ENCODE measurements at regions not wholly inside any gene's neighbourhood (a gene's known extent, or its start where the extent isn't known, plus 50 kb on each side); places are given as distances from the start of the nearest gene placed in this dataset.

- no peak for DNase-seq (ENCODE audit: low read depth in 4 of 6, low spot score in 6 of 6)
Measured at GRCh38 chrY:19317271-19317987, 427.1 kb downstream of the KDM5D start.

GRCh38 chrY:19307627-19308026 lies 436.9 kb downstream of the KDM5D start:
- no peaks in the 10 kb centered on the region for H3K36me3 ChIP-seq (ENCODE audit: control insufficient read depth, insufficient read depth, low read length)
- DNase-seq (ENCODE audit: low read depth in 4 of 6, low spot score in 6 of 6), result no peak
- no peaks in the 10 kb centered on the region for H3K4me1 ChIP-seq (ENCODE audit: control insufficient read depth, insufficient read depth, low read length)
- no peaks in the 10 kb centered on the region for H3K27me3 ChIP-seq (ENCODE audit: control insufficient read depth, insufficient read depth, low read length)
- no peak overlapping the region for H3K4me3 ChIP-seq (ENCODE audit: low read depth, low read length)
- H3K9me3 ChIP-seq (ENCODE audit: control insufficient read depth, insufficient read depth, low read length), result no peaks in the 10 kb centered on the region
- no peak overlapping the region for H3K27ac ChIP-seq (ENCODE audit: low read depth, low read length)

More at GRCh38 chrY:19317271-19317987, 427.1 kb downstream of the KDM5D start:
- Histone ChIP-seq H3K27ac (ENCODE audit: low read depth, low read length) (no peak overlapping the region), H3K4me1 (ENCODE audit: control insufficient read depth, insufficient read depth, low read length) (no peaks in the 10 kb centered on the region), H3K9me3 (ENCODE audit: control insufficient read depth, insufficient read depth, low read length) (no peaks in the 10 kb centered on the region), H3K36me3 (ENCODE audit: control insufficient read depth, insufficient read depth, low read length) (no peaks in the 10 kb centered on the region), H3K4me3 (ENCODE audit: low read depth, low read length) (no peak overlapping the region), H3K27me3 (ENCODE audit: control insufficient read depth, insufficient read depth, low read length) (no peaks in the 10 kb centered on the region)
- WGBS (ENCODE audit: insufficient coverage), result no CpG with 5 or more reads among the region's 1 CpG

DNA sequence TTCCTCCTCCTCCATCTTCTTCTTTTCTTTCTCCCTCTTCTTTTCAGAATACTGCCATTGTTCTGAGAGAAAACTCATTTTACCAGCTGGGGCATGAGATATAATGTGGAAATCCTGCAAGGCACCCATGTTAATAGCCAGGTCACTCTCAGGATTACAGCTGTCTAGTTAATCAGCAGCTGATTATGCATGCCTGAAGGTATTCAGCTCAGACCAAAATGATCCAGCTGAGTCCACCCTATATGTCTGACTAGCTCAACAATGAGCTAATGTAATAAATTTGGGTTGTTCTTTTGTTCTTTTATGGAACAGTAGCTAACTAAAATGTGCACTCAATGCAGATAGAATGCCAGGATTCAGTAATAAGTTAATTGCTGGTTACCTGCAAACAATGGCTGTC lies 441.4 kb downstream of the KDM5D start:
- Histone ChIP-seq H3K27me3 (ENCODE audit: control insufficient read depth, insufficient read depth, low read length) (no peaks in the 10 kb centered on the region), H3K36me3 (ENCODE audit: control insufficient read depth, insufficient read depth, low read length) (no peaks in the 10 kb centered on the region), H3K4me3 (ENCODE audit: low read depth, low read length) (no peak overlapping the region), H3K27ac (ENCODE audit: low read depth, low read length) (no peak overlapping the region), H3K4me1 (ENCODE audit: control insufficient read depth, insufficient read depth, low read length) (no peaks in the 10 kb centered on the region), H3K9me3 (ENCODE audit: control insufficient read depth, insufficient read depth, low read length) (no peaks in the 10 kb centered on the region)
- DNase-seq (ENCODE audit: low read depth in 4 of 6, low spot score in 6 of 6), result no peak

GRCh38 chrY:19290925-19291324 lies 453.6 kb downstream of the KDM5D start:
- no peak overlapping the region for H3K27ac ChIP-seq (ENCODE audit: low read depth, low read length)
- H3K27me3 ChIP-seq (ENCODE audit: control insufficient read depth, insufficient read depth, low read length), result no peaks in the 10 kb centered on the region
- no CpG with 5 or more reads among the region's 2 CpGs for WGBS (ENCODE audit: insufficient coverage)
- no peaks in the 10 kb centered on the region for H3K36me3 ChIP-seq (ENCODE audit: control insufficient read depth, insufficient read depth, low read length)
- H3K9me3 ChIP-seq (ENCODE audit: control insufficient read depth, insufficient read depth, low read length), result no peaks in the 10 kb centered on the region
- H3K4me1 ChIP-seq (ENCODE audit: control insufficient read depth, insufficient read depth, low read length), result no peaks in the 10 kb centered on the region
- no peak for DNase-seq (ENCODE audit: low read depth in 4 of 6, low spot score in 6 of 6)
- no peak overlapping the region for H3K4me3 ChIP-seq (ENCODE audit: low read depth, low read length)

GRCh38 chrY:19274076-19274475 lies 470.4 kb downstream of the KDM5D start:
- Histone ChIP-seq H3K27ac (ENCODE audit: low read depth, low read length) (no peak overlapping the region), H3K36me3 (ENCODE audit: control insufficient read depth, insufficient read depth, low read length) (no peaks in the 10 kb centered on the region), H3K4me3 (ENCODE audit: low read depth, low read length) (no peak overlapping the region), H3K9me3 (ENCODE audit: control insufficient read depth, insufficient read depth, low read length) (no peaks in the 10 kb centered on the region), H3K4me1 (ENCODE audit: control insufficient read depth, insufficient read depth, low read length) (no peaks in the 10 kb centered on the region), H3K27me3 (ENCODE audit: control insufficient read depth, insufficient read depth, low read length) (no peaks in the 10 kb centered on the region)
- WGBS (ENCODE audit: insufficient coverage), result no CpG with 5 or more reads among the region's 1 CpG
- no peak for DNase-seq (ENCODE audit: low read depth in 4 of 6, low spot score in 6 of 6)

- Histone ChIP-seq H3K27me3 (ENCODE audit: control insufficient read depth, insufficient read depth, low read length) (no peaks in the 10 kb centered on the region), H3K4me3 (ENCODE audit: low read depth, low read length) (no peak overlapping the region)
- WGBS (ENCODE audit: insufficient coverage), result no CpG with 5 or more reads among the region's 2 CpGs
Measured at GRCh38 chrY:19268331-19268730, 476.2 kb downstream of the KDM5D start.

GRCh38 chrY:19265404-19265803 lies 479.1 kb downstream of the KDM5D start:
- DNase-seq (ENCODE audit: low read depth in 4 of 6, low spot score in 6 of 6), result no peak
- Histone ChIP-seq H3K27me3 (ENCODE audit: control insufficient read depth, insufficient read depth, low read length) (no peaks in the 10 kb centered on the region), H3K4me1 (ENCODE audit: control insufficient read depth, insufficient read depth, low read length) (no peaks in the 10 kb centered on the region), H3K27ac (ENCODE audit: low read depth, low read length) (no peak overlapping the region), H3K4me3 (ENCODE audit: low read depth, low read length) (no peak overlapping the region), H3K9me3 (ENCODE audit: control insufficient read depth, insufficient read depth, low read length) (no peaks in the 10 kb centered on the region), H3K36me3 (ENCODE audit: control insufficient read depth, insufficient read depth, low read length) (no peaks in the 10 kb centered on the region)
- WGBS (ENCODE audit: insufficient coverage), result no CpG with 5 or more reads among the region's 2 CpGs

More at GRCh38 chrY:19268331-19268730, 476.2 kb downstream of the KDM5D start:
- Histone ChIP-seq H3K27ac (ENCODE audit: low read depth, low read length) (no peak overlapping the region), H3K4me1 (ENCODE audit: control insufficient read depth, insufficient read depth, low read length) (no peaks in the 10 kb centered on the region), H3K36me3 (ENCODE audit: control insufficient read depth, insufficient read depth, low read length) (no peaks in the 10 kb centered on the region), H3K9me3 (ENCODE audit: control insufficient read depth, insufficient read depth, low read length) (no peaks in the 10 kb centered on the region)
- DNase-seq (ENCODE audit: low read depth in 4 of 6, low spot score in 6 of 6), result no peak

DNA sequence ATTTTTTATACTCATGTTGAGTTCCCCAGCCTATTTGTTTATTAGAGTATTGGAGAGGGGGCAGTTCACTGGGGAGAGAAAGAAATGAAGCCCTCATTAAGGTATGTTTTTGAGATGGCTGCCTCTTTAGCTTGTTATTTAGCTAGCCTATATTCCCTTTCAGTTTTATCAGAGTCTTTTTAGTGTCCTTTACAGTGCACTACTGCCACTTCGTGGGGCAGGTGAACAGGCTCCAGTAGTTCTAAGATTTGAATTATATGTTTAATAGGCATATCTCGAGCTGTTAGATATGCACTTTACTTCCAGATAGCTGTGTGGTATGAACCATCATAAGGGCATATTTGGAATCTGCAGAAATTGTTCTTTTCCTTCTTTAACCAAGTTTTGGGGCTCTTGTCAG lies 482.2 kb downstream of the KDM5D start:
- H3K27ac ChIP-seq (ENCODE audit: low read depth, low read length), result no peak overlapping the region
- no peak for DNase-seq (ENCODE audit: low read depth in 4 of 6, low spot score in 6 of 6)
- H3K36me3 ChIP-seq (ENCODE audit: control insufficient read depth, insufficient read depth, low read length), result no peaks in the 10 kb centered on the region
- WGBS (ENCODE audit: insufficient coverage), result no CpG with 5 or more reads among the region's 2 CpGs
- H3K9me3 ChIP-seq (ENCODE audit: control insufficient read depth, insufficient read depth, low read length), result no peaks in the 10 kb centered on the region
- no peaks in the 10 kb centered on the region for H3K4me1 ChIP-seq (ENCODE audit: control insufficient read depth, insufficient read depth, low read length)
- H3K27me3 ChIP-seq (ENCODE audit: control insufficient read depth, insufficient read depth, low read length), result no peaks in the 10 kb centered on the region
- no peak overlapping the region for H3K4me3 ChIP-seq (ENCODE audit: low read depth, low read length)

DNA sequence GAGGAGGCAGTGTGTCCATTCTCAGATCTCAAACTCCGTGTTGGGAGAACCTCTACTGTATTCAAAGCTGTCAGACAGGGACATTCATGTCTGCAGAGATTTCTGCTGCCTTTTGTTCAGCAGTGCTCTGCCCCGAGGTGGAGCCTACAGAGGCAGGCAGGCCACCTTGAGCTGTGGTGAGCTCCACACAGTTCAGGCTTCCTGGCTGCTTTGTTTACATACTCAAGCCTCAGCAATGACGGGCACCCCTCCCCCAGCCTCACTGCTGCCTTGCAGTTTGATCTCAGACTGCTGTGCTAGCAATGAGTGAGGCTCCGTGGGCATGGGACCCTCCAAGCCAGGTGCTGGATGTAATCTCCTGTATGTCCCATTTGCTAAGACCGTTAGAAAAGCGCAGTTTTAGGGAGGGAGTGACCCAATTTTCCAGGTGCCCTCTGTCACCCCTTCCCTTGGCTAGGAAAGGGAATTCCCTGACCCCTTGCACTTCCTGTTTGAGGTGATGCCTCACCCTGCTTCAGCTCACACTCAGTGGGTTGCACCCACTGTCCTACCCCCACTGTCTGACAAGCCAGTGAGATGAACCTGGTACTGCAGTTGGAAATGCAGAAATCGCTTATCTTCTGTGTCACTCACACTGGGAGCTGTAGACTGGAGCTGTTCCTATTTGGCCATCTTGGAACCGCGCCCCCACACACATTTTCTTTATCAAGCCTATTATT lies 458.9 kb upstream of the HSFY2 start:
- DNase-seq (ENCODE audit: low read depth in 4 of 6, low spot score in 6 of 6), result no peak
- H3K36me3 ChIP-seq (ENCODE audit: control insufficient read depth, insufficient read depth, low read length), result no peaks in the 10 kb centered on the region
- no peaks in the 10 kb centered on the region for H3K4me1 ChIP-seq (ENCODE audit: control insufficient read depth, insufficient read depth, low read length)
- no peaks in the 10 kb centered on the region for H3K9me3 ChIP-seq (ENCODE audit: control insufficient read depth, insufficient read depth, low read length)
- no peaks in the 10 kb centered on the region for H3K27me3 ChIP-seq (ENCODE audit: control insufficient read depth, insufficient read depth, low read length)
- no CpG with 5 or more reads among the region's 9 CpGs for WGBS (ENCODE audit: insufficient coverage)
- H3K4me3 ChIP-seq (ENCODE audit: low read depth, low read length), result no peak overlapping the region
- H3K27ac ChIP-seq (ENCODE audit: low read depth, low read length), result no peak overlapping the region

- no CpG with 5 or more reads among the region's 1 CpG for WGBS (ENCODE audit: insufficient coverage)
- Histone ChIP-seq H3K4me3 (ENCODE audit: low read depth, low read length) (no peak overlapping the region), H3K27ac (ENCODE audit: low read depth, low read length) (no peak overlapping the region), H3K4me1 (ENCODE audit: control insufficient read depth, insufficient read depth, low read length) (no peaks in the 10 kb centered on the region), H3K27me3 (ENCODE audit: control insufficient read depth, insufficient read depth, low read length) (no peaks in the 10 kb centered on the region), H3K9me3 (ENCODE audit: control insufficient read depth, insufficient read depth, low read length) (no peaks in the 10 kb centered on the region), H3K36me3 (ENCODE audit: control insufficient read depth, insufficient read depth, low read length) (no peaks in the 10 kb centered on the region)
- no peak for DNase-seq (ENCODE audit: low read depth in 4 of 6, low spot score in 6 of 6)
Measured at GRCh38 chrY:19220784-19221183, 447.2 kb upstream of the HSFY2 start.
